Activated T-cell treated with anti-CD3 and anti-CD28 coated beads for 4 hours (primary cell): ENCODE measurements at regions not wholly inside any gene's neighbourhood (a gene's known extent, or its start where the extent isn't known, plus 50 kb on each side); places are given as distances from the start of the nearest gene placed in this dataset.

ENCODE experiments used
- DNase-seq: peaks from one replicate; pipeline ENCODE4 v3.0.0-alpha.2; 2020

- no peak for DNase-seq
Measured at GRCh38 chr13:106433066-106433465, 102.4 kb downstream of the EFNB2 start.

- no peak for DNase-seq
Measured at GRCh38 chr13:106432636-106433035, 102.8 kb downstream of the EFNB2 start.

GRCh38 chr13:106426909-106427308, 108.6 kb downstream of the EFNB2 start:
- DNase-seq = no peak

- DNase-seq = no peak
Measured at GRCh38 chr13:106425661-106426060, 109.8 kb downstream of the EFNB2 start.

GRCh38 chr13:106424805-106425204, 110.7 kb downstream of the EFNB2 start:
- DNase-seq = no peak

GRCh38 chr13:106423530-106423929, 111.9 kb downstream of the EFNB2 start:
- no peak for DNase-seq

GRCh38 chr13:106418556-106418955, 116.9 kb downstream of the EFNB2 start:
- DNase-seq = no peak

GRCh38 chr13:106417467-106418110, 117.9 kb downstream of the EFNB2 start:
- no peak for DNase-seq

GRCh38 chr13:106416645-106417044, 118.8 kb downstream of the EFNB2 start:
- DNase-seq = no peak

GRCh38 chr13:106415971-106416370, 119.5 kb downstream of the EFNB2 start:
- DNase-seq = no peak

- DNase-seq = no peak
Measured at GRCh38 chr13:106415442-106415841, 120.0 kb downstream of the EFNB2 start.

GRCh38 chr13:106407338-106407737, 128.1 kb downstream of the EFNB2 start:
- DNase-seq = no peak

- DNase-seq = no peak
Measured at GRCh38 chr13:106405731-106406130, 129.7 kb downstream of the EFNB2 start.

- DNase-seq = no peak
Measured at GRCh38 chr13:106403280-106403679, 132.2 kb downstream of the EFNB2 start.

- DNase-seq = no peak
Measured at GRCh38 chr13:106402866-106403265, 132.6 kb downstream of the EFNB2 start.

GRCh38 chr13:106401081-106401480, 134.4 kb downstream of the EFNB2 start:
- no peak for DNase-seq

- DNase-seq = no peak
Measured at GRCh38 chr13:106400289-106400688, 135.2 kb downstream of the EFNB2 start.

GRCh38 chr13:106398289-106398688, 137.2 kb downstream of the EFNB2 start:
- no peak for DNase-seq

- no peak for DNase-seq
Measured at GRCh38 chr13:106393776-106394175, 141.7 kb downstream of the EFNB2 start.

- no peak for DNase-seq
Measured at GRCh38 chr13:106391681-106392080, 143.8 kb downstream of the EFNB2 start.

- DNase-seq = no peak
Measured at GRCh38 chr13:106391271-106391670, 144.2 kb downstream of the EFNB2 start.

GRCh38 chr13:106390367-106390766, 145.1 kb downstream of the EFNB2 start:
- DNase-seq = no peak

- no peak for DNase-seq
Measured at GRCh38 chr13:106385654-106386053, 149.8 kb downstream of the EFNB2 start.

- no peak for DNase-seq
Measured at GRCh38 chr13:106384516-106384915, 150.9 kb downstream of the EFNB2 start.

GRCh38 chr13:106383791-106384190, 151.7 kb downstream of the EFNB2 start:
- DNase-seq = no peak
